ENCODE measurements at regions not wholly inside any gene's neighbourhood (a gene's known extent, or its start where the extent isn't known, plus 50 kb on each side); places are given as distances from the start of the nearest gene placed in this dataset.

DNA sequence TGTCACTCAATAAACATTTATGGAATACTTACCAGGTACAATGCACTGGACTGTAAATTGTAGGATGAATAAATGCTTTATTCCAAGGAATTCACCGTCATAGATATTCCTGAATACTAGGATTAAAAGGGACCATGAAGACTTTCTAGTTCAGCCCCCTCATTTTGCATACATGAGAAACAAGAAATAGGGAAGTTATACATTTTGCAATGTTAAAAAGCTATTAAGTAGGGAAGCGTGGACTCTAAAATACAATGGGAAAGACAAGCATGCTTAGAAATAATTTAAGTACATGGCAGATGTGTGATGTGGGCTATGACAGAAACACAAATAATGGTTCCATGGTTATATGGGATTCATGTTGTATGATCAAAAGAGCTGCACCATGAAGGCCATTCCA is 89.4 kb upstream of the SYT10 start:
- no peaks in the 10 kb centered on the region for H3K9me3 ChIP-seq (ENCODE audit: insufficient read depth, low read depth, low read length)
- H4K20me1 ChIP-seq (ENCODE audit: insufficient read depth, low read length): no peaks in the 10 kb centered on the region
- H3K4me2 ChIP-seq (ENCODE audit: low read length): no peak overlapping the region
- H2AFZ ChIP-seq (ENCODE audit: low read depth, low read length): no peak overlapping the region
- no peaks in the 10 kb centered on the region for H3K27me3 ChIP-seq (ENCODE audit: insufficient read depth, low read length)
- Mint-ChIP-seq H3K9me3 (ENCODE audit: unreplicated experiment) (peaks cover 12% of the 10 kb centered on the region), H3K4me3 (ENCODE audit: unreplicated experiment) (no peak overlapping the region), H3K36me3 (ENCODE audit: low read depth, unreplicated experiment) (no peaks in the 10 kb centered on the region), H3K27me3 (ENCODE audit: low read depth, unreplicated experiment) (no peaks in the 10 kb centered on the region), H3K27ac (ENCODE audit: unreplicated experiment) (no peak overlapping the region), H3K4me1 (ENCODE audit: low read depth, unreplicated experiment) (no peaks in the 10 kb centered on the region)
- no peaks in the 10 kb centered on the region for H3K4me1 ChIP-seq (ENCODE audit: insufficient read depth, low read length)
- H3K4me3 ChIP-seq (ENCODE audit: insufficient read depth, low read depth, low read length): no peak overlapping the region
- no peaks in the 10 kb centered on the region for H3K36me3 ChIP-seq (ENCODE audit: insufficient read depth, low read length)
- no peak overlapping the region for H3K9ac ChIP-seq (ENCODE audit: low read length)
- DNase-seq (ENCODE audit: low read depth) (no peak), FAIRE-seq (no peak)
- no peak for TF ChIP-seq EZH2 (IDR thresholded peaks at IDR 0.05; ENCODE audit: insufficient read depth, low read length)
- TF ChIP-seq, protein P1, sequence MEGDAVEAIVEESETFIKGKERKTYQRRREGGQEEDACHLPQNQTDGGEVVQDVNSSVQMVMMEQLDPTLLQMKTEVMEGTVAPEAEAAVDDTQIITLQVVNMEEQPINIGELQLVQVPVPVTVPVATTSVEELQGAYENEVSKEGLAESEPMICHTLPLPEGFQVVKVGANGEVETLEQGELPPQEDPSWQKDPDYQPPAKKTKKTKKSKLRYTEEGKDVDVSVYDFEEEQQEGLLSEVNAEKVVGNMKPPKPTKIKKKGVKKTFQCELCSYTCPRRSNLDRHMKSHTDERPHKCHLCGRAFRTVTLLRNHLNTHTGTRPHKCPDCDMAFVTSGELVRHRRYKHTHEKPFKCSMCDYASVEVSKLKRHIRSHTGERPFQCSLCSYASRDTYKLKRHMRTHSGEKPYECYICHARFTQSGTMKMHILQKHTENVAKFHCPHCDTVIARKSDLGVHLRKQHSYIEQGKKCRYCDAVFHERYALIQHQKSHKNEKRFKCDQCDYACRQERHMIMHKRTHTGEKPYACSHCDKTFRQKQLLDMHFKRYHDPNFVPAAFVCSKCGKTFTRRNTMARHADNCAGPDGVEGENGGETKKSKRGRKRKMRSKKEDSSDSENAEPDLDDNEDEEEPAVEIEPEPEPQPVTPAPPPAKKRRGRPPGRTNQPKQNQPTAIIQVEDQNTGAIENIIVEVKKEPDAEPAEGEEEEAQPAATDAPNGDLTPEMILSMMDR (IDR thresholded peaks at IDR 0.05; ENCODE audit: insufficient read depth, low read depth, low read length): no peak
- H3K27ac ChIP-seq (ENCODE audit: low read depth, low read length): no peak overlapping the region
- H3K79me2 ChIP-seq (ENCODE audit: insufficient read depth, low read length): no peaks in the 10 kb centered on the region

DNA sequence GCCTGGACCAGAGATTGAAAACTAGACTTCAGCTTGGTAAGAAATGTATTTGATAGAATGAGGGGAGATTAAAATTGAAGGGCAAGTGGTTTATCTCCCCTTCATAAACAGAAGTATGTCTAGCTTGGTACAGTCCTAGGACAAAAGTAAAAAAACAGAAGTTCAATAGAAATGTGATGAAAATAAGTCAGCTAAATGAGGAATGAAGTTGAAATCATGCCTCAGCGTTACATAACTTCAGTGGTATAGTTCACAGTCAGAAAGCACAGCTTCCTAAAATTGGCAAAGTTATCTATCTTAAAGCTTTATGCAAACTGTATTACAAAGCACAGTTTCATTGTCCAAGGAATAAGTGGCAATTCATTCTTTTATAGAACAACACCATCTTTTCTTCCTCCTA is 90.2 kb upstream of the SYT10 start:
- no peak for DNase-seq (ENCODE audit: low read depth)
- TF ChIP-seq, protein P1 (IDR thresholded peaks at IDR 0.05; ENCODE audit: insufficient read depth, low read depth, low read length): no peak
- no peak for TF ChIP-seq EZH2 (IDR thresholded peaks at IDR 0.05; ENCODE audit: insufficient read depth, low read length)
- no peaks in the 10 kb centered on the region for H3K27me3 Mint-ChIP-seq (ENCODE audit: low read depth, unreplicated experiment)

DNA sequence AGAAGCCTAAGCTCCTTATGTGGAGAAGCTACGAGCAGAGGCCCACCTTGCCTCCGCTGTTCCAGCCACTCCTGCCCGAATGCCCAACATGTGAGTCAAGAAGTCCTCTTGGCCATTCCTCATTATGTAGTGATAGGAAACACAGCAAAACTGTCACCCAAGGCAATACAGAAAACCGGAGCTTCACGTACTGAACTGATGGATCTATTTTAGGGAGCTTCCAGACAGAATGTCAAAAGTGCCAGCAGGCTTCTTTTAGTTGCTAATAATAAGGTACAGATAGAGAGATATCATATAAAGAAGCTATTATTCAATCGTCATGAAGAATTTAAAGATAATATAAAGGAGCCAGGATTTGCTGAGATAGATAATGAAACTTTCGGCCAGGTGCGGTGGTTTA is 91.6 kb upstream of the SYT10 start:
- H3K4me1 Mint-ChIP-seq (ENCODE audit: low read depth, unreplicated experiment): no peaks in the 10 kb centered on the region
- Histone ChIP-seq H3K36me3 (ENCODE audit: insufficient read depth, low read length) (no peaks in the 10 kb centered on the region), H2AFZ (ENCODE audit: low read depth, low read length) (no peak overlapping the region), H3K79me2 (ENCODE audit: insufficient read depth, low read length) (no peaks in the 10 kb centered on the region), H3K9me3 (ENCODE audit: insufficient read depth, low read depth, low read length) (no peaks in the 10 kb centered on the region), H4K20me1 (ENCODE audit: insufficient read depth, low read length) (no peaks in the 10 kb centered on the region), H3K27ac (ENCODE audit: low read depth, low read length) (no peak overlapping the region), H3K4me3 (ENCODE audit: insufficient read depth, low read depth, low read length) (no peak overlapping the region), H3K4me1 (ENCODE audit: insufficient read depth, low read length) (no peaks in the 10 kb centered on the region), H3K4me2 (ENCODE audit: low read length) (no peak overlapping the region), H3K9ac (ENCODE audit: low read length) (no peak overlapping the region), H3K27me3 (ENCODE audit: insufficient read depth, low read length) (no peaks in the 10 kb centered on the region)
- H3K27me3 Mint-ChIP-seq (ENCODE audit: low read depth, unreplicated experiment): no peaks in the 10 kb centered on the region
- H3K9me3 Mint-ChIP-seq (ENCODE audit: unreplicated experiment): no peaks in the 10 kb centered on the region
- H3K4me3 Mint-ChIP-seq (ENCODE audit: unreplicated experiment): no peak overlapping the region
- FAIRE-seq (no peak), DNase-seq (ENCODE audit: low read depth) (no peak)
- no peak overlapping the region for H3K27ac Mint-ChIP-seq (ENCODE audit: unreplicated experiment)
- TF ChIP-seq, protein P1 (IDR thresholded peaks at IDR 0.05; ENCODE audit: insufficient read depth, low read depth, low read length): no peak
- TF ChIP-seq EZH2 (IDR thresholded peaks at IDR 0.05; ENCODE audit: insufficient read depth, low read length): no peak
- H3K36me3 Mint-ChIP-seq (ENCODE audit: low read depth, unreplicated experiment): no peaks in the 10 kb centered on the region

More for the DNA sequence above, 90.2 kb upstream of the SYT10 start:
- H3K36me3 Mint-ChIP-seq (ENCODE audit: low read depth, unreplicated experiment): no peaks in the 10 kb centered on the region
- Histone ChIP-seq H3K4me2 (ENCODE audit: low read length) (no peak overlapping the region), H3K27ac (ENCODE audit: low read depth, low read length) (no peak overlapping the region), H3K9me3 (ENCODE audit: insufficient read depth, low read depth, low read length) (no peaks in the 10 kb centered on the region), H3K36me3 (ENCODE audit: insufficient read depth, low read length) (no peaks in the 10 kb centered on the region), H3K4me1 (ENCODE audit: insufficient read depth, low read length) (no peaks in the 10 kb centered on the region), H3K27me3 (ENCODE audit: insufficient read depth, low read length) (no peaks in the 10 kb centered on the region), H2AFZ (ENCODE audit: low read depth, low read length) (no peak overlapping the region), H3K4me3 (ENCODE audit: insufficient read depth, low read depth, low read length) (no peak overlapping the region), H3K9ac (ENCODE audit: low read length) (no peak overlapping the region), H4K20me1 (ENCODE audit: insufficient read depth, low read length) (no peaks in the 10 kb centered on the region), H3K79me2 (ENCODE audit: insufficient read depth, low read length) (no peaks in the 10 kb centered on the region)
- no peaks in the 10 kb centered on the region for H3K4me1 Mint-ChIP-seq (ENCODE audit: low read depth, unreplicated experiment)
- H3K27ac Mint-ChIP-seq (ENCODE audit: unreplicated experiment): no peak overlapping the region
- peaks cover 12% of the 10 kb centered on the region for H3K9me3 Mint-ChIP-seq (ENCODE audit: unreplicated experiment)
- FAIRE-seq: no peak
- no peak overlapping the region for H3K4me3 Mint-ChIP-seq (ENCODE audit: unreplicated experiment)

Measured in astrocyte (in vitro differentiated cells and primary cell).